Stimulated activated naive CD4-positive, alpha-beta T cell (primary cell): ENCODE measurements at regions not wholly inside any gene's neighbourhood (a gene's known extent, or its start where the extent isn't known, plus 50 kb on each side); places are given as distances from the start of the nearest gene placed in this dataset.
A peak's percentile ranks its signal among the peaks of the same experiment; 100 is the strongest.

Experiments used
- DNase-seq, 6 experiments: peaks; one replicate each; lab custom pipeline; 2025; lab: John Stamatoyannopoulos, UW

DNA sequence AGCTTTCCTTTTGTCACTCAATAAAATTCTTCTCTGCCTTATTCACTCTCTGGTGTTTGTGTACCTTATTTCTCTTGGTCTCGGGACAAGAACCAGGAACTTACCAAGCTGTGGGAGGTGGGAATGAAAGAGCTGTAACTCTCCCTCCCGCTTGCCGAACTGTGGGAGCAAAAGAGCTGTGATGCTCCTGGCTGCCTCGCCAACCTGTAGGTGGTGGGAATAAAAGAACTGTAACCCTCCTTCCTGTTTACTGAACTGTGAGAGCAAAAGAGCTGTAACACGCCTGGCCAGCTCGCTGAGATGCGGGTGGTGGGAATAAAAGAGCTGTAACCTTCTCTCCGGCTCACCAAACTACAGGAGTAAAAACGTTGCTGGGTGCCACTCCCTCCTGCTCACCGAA, 314.1 kb upstream of the LRIG3 start:
- DNase-seq = no peak

DNA sequence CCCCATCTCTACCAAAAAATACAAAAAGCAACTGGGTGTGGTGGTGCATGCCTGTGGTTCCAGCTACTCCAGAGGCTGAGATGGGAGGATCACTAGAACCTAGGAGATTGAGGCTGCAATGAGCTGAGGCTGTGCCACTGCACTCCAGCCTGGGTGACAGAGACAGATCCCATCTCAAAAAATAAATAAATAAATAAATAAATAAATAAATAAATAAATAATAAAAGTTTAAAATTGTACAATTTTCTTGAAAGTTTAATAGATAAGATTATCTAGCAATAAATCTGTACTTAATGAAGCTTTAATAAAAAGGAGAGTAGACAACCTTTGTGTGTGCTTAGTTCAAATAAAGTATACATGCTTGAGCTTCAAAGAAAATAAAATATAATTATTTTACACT, 310.0 kb upstream of the LRIG3 start:
- no peak for DNase-seq

DNA sequence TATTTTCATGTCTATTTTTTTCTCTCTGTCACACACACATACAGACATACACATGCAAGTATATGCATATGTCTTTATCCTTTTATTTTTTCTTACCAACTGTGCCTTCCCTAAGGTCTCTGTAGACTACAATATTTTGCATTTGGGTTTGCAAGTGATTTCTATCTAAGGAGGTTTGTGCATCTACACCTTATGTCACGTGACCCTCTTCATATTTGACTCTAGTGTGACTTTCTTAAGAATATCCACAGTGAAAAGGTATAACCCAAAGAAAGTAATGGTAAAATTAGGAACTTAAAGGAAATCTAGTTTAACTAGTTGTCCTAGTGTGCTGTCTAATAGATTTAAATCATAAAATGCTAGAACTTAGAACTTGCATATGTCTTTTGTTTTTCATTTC, 298.8 kb upstream of the LRIG3 start:
- DNase-seq = no peak

DNA sequence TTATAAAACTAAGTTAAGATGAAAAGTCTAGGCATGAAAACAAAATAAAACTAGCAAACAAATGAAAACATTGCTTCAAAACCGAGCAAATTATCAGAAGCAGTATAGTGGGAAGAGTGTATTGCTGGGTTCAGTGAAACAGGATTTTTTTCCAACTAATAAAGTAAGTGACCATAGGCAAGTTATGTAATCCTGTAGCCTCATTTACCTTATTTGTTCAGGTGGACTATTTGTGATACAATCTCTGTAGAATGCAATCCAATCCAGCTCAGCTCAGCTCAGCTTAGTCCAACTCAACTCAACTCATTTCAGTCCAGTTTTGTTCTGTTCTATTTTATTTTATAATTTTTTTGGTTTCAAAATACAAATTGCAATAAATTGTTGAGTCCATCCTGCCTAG, 276.7 kb upstream of the LRIG3 start:
- no peak for DNase-seq

DNA sequence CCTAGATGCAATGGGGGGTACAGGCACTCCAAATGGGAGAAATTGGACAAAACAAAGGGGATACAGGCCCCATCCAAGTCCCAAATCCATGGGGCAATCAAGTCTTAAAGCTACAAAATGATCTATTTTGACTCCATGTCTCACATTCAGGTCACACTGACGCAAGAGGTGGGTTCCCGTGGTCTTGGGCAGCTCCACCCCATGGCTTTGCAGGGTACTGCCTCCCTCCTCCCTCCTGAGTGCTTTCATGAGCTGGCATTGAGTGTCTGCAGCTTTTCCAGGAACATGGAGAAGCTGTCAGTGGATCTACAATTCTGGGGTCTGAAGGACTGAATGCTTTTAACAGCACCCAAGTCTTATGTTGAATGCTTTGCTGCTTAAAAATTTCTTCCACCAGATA, 274.5 kb upstream of the LRIG3 start:
- no peak for DNase-seq

DNA sequence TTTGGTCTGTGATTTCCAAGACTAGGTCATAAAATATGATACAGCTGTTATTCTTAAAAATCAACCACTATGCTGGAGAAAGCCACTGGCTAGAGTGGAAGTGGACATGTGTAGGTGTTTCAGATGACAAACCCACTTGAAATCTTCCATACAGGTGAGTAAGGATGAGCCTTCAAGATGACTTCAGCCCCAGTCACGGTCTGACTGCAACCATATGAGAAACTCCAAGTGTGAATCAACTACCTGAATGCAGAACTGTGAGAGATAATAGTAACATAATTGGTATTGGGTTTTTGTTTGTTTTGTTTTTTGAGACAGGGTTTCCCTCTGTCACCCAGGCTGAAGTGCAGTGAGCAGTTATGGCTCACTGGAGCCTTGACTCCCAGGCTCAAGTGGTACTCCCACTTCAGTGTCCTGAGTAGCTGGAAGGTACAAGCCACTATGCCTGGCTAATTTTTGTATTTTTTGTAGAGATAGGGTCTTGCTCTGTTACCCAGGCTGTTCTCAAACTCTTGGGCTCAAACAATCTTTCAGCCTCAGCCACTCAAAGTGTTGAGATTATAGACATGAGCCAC, 273.3 kb upstream of the LRIG3 start:
- no peak for DNase-seq

DNA sequence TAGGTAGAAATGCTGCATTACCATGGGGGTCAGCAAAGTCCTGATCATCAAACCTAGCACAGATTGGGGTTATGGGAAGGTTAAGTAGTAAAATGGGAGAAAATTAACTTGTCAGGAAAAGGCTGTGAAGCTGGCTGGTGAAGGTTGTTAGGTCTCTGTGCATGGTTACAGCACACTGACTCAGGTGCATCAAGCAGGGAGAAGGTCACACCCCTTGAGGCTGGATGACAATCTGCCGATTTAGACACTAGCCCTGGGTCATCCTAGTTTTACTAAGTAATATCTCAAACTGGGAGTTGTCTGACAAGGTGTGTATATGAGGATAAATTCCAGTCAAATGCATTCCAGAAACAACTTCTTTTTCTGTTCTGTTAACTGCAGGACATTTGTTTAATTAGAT, 271.1 kb upstream of the LRIG3 start:
- no peak for DNase-seq

DNA sequence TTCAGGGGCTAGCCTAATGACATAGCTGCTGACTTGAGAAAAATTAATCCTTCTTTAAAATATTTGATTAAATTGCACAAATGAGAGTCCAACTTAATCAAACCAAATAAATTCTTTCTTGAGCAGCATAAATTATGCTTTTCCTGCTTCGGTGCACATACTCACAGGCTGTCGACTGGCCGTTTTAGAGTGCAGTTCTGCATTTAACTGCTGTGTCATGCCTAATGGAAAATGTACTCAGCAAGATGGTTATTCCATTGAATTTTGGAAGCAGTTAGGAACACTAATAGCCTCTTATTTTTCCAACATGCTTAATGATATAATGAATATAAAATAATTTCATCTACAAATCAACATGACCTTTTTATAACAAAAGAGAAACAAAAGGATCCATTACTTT, 266.1 kb upstream of the LRIG3 start:
- DNase-seq = no peak

DNA sequence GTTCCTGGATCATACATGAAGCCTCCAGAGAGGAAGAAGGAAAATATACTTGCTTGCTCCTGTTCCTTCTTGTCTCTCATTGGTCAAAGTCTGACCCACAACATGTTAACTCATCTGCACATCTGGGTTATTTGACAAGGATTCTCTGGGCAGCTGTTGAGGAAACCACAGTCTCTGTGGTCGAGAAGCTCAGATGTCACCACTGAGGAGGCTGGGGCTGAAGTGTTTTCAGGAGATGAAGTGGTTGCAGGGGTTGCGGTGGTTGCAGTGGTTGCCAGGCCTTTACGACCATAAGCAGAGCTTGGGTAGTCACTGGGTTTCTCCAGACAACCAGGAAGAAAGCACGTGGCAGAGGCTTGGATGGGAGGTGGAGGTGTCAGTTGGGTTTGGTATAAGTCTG, 265.0 kb upstream of the LRIG3 start:
- no peak for DNase-seq

DNA sequence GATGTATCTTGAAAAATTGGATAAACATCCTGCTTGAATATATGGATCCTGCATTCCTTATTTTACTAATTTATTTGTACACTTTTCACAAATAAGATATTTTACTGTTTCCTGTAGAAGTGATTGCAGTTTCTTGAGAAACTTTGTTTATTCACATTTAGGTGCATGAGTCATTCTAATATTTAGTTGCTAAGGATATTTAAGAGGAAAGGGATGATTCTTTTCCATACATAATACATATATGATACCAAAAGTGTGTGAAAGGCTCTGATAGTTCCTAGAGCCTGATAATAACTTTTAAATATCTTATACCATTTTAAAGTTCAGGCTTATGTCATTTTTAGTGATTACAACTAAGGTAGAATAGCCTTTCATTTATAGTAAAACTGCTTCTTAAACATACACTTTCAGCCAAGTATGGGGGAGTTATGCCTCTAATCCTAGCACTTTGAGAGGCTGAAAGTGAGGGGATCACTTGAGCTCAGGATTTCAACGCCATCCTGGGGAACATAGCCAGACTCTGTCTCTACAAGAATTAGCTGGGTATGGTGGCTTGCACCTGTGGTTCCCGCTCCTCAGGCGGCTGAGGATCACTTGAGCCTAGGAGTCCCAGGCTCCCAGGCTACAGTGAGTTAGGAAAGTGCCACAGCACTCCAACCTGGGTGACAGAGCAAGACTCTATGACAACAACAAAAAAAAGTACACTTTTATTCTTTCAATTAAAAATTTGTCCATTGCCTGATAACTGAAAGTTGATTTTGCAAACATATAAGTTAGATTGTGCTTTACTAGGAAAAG, 262.6 kb upstream of the LRIG3 start:
- DNase-seq = no peak

DNA sequence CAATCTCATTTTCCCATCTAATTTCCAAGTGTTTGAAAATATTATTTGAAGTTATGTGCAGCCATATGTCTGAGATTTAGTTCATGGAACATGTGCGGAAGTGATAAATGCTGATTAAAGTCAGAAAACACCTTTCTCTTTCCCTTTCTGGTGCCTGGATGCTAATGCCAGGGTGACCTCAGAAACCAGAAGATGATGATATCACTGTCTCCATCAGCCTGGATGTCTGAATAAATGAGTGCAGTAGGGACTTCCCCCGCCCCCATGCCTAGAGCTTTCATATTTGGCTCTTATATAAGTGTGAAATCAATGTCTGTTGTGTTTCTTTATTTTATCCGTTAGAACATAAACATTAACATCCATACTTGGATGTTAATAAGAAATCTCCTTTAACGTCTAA, 261.9 kb upstream of the LRIG3 start:
- DNase-seq = no peak

DNA sequence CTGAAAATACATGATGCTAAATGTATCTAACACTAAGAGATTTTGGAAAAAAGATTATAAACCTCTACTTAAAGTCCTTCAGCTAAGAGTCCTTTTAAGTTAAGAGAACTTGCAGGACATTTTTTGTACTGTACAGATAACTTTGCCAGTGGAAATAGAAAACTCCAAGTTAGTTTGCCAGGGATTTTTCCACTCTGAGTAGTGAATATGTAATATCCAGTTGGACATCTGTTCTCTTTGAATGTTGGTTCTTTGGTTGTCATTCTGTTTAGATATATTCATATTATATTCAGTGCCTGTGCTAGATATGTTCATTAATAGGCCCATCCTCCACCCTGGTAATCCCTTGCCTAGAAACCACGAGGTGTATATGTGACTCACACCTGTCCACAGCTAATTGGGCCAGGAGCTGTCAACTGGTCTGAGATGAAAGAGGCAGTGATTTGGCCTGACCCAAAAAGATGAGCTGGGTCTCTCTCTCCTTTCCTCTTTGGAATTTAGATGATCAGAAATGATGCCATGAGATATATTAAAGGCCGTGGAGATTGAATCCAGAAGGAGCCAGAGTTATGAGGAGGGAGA, 261.0 kb upstream of the LRIG3 start:
- no peak for DNase-seq

DNA sequence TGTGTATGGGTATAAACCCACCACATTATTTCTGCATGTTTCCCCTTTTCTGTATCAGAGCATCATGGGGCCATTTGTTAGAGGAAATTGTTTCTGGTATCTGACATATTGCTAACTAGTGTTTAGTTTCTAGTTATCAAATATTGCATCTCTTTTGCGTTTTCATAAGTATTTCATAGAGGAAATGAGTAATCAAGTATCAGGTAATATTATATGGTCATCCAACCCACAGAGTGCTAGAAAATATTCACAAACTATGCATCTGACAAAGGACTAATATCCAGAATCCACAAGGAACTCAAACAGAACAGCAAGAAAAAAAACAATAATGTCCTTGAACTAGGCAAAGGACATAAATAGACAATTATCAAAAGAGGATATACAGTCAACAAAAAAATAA, 258.9 kb upstream of the LRIG3 start:
- DNase-seq = no peak

DNA sequence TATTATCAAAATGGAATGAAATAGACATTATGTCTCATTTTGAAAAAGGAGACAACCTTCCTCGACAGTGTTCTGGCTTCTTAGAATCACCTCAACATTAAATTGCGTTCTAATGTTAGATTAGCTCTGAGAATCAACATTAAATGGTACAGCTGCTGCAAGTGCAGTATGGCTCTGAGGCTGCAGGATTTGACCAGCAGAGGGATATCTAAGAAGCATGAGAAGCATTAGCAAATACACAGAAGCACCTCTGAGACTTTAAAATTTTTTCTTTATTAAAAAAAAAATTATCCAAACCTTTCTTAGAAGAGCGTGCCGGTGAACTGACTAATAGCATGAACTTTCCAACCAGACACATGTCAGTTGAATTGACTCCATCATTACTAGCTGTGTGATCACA, 253.4 kb upstream of the LRIG3 start:
- no peak for DNase-seq

DNA sequence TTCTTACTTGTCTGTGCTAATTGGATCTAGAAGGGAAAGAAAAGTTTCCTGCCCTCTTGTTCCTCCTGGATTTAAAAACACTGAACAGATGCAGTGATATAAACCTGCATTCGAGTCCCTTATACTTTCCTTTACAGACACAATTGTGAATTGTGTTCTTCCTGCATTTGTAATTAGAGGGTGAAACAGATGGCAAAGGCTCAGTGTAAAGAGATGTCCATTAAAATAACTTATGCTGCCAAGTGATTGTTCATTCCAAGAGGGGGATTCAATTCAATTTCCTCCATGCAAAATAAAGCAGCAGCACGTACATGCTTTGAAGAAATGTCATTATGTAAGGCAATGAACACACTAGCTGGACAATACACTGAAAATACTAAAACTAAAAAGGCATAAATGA, 248.3 kb upstream of the LRIG3 start:
- no peak for DNase-seq

DNA sequence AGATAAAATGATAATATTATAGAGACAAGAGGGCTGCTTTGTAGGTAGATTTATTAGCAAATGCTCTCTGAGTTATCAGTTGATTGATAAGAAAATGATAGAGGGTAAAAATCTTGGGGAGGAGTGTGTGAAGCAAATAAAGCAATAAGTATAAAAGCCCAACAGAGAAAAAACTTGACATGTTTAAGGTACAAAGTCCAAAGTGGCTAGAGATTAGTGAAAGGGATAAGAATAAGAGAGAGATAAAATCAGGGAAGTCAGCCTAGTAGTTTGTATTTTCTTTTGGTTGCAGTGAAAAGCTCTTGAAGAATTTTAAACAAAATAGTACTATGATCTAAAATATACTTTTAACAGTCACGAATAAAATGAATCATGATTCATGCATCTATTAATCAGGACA, 246.2 kb upstream of the LRIG3 start:
- DNase-seq = no peak

DNA sequence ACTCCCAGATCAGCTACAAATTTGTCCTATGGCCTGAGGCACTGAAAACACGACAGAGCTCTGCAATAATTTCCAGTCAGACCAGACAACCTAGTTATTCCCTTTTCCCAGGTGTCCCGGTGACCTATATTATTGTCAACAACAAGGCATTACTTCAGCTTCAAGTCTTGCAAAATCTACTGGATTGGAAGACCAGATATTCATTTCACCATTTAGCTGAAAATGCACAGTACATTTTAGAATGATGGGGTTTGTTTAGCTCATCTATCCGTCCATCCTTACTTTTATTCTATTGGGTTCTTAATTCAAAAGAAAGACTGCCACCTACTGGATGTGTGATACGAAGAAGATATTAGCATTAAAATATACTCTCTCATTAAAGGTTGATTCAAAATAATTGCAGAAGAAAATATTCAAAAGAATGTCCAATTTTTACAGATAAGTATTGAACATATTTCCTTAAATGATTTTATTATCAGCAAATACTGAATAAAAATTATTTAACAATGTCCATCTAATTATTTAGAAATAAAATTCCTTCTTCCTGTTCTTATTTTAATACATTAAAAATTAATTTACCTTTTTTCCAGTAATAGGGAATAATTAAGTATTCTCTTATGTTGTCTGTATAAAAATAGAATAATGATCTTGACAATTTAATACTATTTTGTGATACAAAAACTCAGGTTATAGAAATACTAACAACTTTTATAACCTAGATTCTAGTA, 244.9 kb upstream of the LRIG3 start:
- no peak for DNase-seq

DNA sequence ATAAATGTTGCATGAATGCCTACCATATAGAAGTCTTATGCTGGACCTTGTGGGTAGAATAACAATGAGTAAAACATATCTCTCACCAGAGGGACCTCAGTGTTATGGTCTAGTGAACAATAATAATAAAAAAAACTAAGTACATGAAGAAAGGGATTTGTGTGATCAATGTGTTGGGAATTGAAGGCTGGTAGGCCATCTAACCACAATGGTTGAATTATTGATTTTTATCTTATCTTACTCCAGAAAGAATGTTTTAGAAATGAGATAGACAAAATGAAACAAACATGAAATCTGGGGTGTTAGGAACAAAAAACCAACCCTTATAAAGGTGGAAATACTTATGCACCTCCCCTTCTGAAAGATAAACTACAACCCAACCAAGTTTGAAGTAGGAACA, 243.9 kb upstream of the LRIG3 start:
- DNase-seq = no peak

DNA sequence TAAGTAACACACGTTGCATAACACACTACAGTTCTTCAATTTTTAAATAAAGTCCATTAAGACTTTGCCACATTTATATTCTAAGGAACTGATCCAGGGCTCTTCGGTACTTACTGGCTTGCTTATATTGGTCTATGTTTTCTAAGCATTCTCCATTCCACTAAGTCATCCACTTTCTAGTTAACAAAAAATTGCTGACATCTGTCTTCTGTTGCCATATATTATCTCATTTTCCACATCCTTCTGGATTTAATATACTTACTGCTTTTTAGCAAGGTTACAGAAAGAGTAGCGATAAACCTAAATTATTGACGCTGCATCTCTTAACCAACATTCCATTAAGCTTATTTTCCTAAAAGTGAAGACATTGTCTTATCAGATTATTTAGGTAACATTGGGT, 238.4 kb upstream of the LRIG3 start:
- DNase-seq = no peak

DNA sequence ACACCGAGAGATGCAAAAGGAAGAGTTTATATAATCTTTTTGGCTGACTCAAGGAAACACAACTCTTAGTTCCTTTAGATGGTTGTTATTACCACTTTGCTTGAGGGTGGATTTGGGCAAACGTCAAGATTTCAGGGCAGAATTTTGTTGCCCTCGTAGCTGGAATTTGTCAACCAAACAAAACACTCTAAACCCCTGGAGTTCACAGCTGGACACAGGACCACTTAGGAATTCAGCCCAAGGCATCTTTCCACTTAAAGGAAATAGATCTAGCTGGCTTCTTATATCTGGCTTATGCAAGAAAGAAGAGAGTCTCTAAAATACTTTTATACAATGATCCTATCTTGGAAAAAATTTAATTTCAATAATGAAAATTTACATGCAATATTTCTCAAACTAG, 237.8 kb upstream of the LRIG3 start:
- no peak for DNase-seq

DNA sequence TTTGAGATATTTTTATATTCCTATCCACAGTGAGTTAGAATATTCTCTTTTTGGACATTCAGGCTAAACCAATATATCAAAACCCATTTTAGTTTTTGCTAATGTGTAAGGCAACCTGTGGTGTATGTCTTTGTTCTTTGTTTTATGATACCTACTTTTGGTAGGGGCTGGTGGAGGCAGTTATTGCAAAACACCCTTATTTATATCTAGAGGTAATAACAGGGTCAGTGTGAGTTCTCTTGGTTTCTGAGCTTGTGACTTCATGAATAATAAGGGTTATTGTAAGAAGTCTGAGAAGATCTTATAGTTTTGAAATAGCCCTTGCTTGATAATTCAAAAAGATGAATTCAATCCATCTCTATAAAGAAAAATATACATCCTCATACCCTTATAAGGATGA, 235.1 kb upstream of the LRIG3 start:
- DNase-seq = no peak

DNA sequence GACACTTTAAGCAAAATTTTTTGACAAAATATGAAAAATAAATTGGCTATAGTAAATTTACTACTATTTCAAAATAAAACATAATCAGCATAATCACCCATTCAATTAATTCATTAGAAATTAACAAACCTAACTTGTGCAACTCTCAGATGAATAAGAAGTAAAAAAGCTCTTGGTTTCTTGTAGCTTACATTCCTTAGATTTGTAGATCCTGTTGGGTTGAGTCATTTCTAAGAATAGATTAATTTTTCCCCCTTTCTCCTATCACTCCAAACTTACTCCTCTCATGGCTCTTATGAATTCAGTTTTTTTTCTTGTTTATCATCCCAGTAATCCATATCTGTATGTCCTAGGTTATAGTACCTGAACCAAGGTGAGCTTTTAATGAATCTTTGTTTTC, 230.9 kb upstream of the LRIG3 start:
- DNase-seq = no peak

DNA sequence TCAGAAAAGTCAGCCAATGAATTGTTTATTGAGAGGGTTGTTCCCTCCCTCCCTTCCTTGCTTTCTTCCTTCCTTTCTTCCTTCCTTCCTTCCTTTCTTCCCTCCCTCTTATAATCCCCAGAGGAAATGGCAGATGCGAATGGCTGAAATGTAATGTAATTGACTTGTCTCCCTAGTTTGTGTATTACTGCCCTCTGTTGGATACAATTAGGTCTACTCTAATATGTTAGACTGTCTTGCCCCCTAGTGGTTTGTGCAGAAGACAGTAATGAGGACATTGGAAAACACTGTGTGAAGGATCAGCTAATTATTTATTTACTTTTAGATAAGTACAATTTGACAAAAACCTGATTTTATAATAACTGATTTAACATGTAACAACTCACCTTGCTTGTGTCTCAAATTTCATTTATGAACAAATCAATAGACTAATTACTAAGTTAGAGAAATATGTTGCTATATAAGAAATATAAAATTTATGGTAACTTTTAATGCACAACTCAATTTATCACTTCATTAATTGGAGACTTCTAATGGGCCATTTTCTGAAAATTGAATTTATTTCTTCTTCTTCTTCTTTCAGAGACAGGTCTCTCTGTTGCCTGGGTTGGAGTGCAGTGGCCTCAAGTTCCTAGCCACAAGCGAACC, 229.8 kb upstream of the LRIG3 start:
- DNase-seq = peak in 2 of 6 experiments; percentile 1
